Brain microvascular endothelial cell (primary cell): ENCODE measurements at regions not wholly inside any gene's neighbourhood (a gene's known extent, or its start where the extent isn't known, plus 50 kb on each side); places are given as distances from the start of the nearest gene placed in this dataset.
A peak's percentile ranks its signal among the peaks of the same experiment; 100 is the strongest.

ENCODE experiments used
- DNase-seq: peaks from one replicate; pipeline ENCODE4 v3.0.0-alpha.2; 2020
- H3K27ac ChIP-seq: fragments of 250-450 bp; sonication (Bioruptor Pico); 2 replicates; pipeline ENCODE4 v1.5.1; 2020; ENCODE audit warnings: mild to moderate bottlenecking, moderate library complexity
- H3K27me3 ChIP-seq: fragments of 250-450 bp; sonication (Bioruptor Pico); replicated peaks from 2 replicates; pipeline ENCODE4 v1.5.1; 2020; ENCODE audit warnings: mild to moderate bottlenecking
- H3K36me3 ChIP-seq: fragments of 250-450 bp; sonication (Bioruptor Pico); replicated peaks from 2 replicates; pipeline ENCODE4 v1.5.1; 2020; ENCODE audit warnings: mild to moderate bottlenecking
- H3K4me3 ChIP-seq: 2 replicates; pipeline ENCODE4 v1.5.1; 2011; ENCODE audit warnings: low read depth, mild to moderate bottlenecking, control low read depth, low read length, moderate library complexity
- CTCF ChIP-seq: IDR thresholded peaks from 2 replicates; pipeline ENCODE4 v1.5.1; 2011; ENCODE audit warnings: low read depth, mild to moderate bottlenecking, moderate library complexity, low read length, control low read depth, inconsistent platforms; ENCODE audit errors: missing control alignments
- in situ Hi-C: cut with HindIII; loops from 2 replicates; pipeline ENCODE4 v1.10.0; 2017; ENCODE audit warnings: low sequenced_read_pairs, low pct_ligation_motif_present

- Histone ChIP-seq H3K27me3 (peaks cover 16% of the 10 kb centered on the region), H3K27ac (no peak overlapping the region), H3K4me3 (no peak overlapping the region), H3K36me3 (no peaks in the 10 kb centered on the region)
- TF ChIP-seq CTCF: no peak
- in situ Hi-C loops: no loop called here
- DNase-seq: no peak
These were observed 104.5 kb upstream of the RCN1 start for GRCh38 chr11:31986201-31986889.

GRCh38 chr11:31981457-31981856, 109.4 kb upstream of the RCN1 start:
- no peak for DNase-seq
- H3K27me3 ChIP-seq: peaks cover 2% of the 10 kb centered on the region
- in situ Hi-C loops: no loop called here
- H3K4me3 ChIP-seq: no peak overlapping the region
- H3K27ac ChIP-seq: no peak overlapping the region
- TF ChIP-seq CTCF: no peak
- no peaks in the 10 kb centered on the region for H3K36me3 ChIP-seq

- in situ Hi-C loops: no loop called here
- no peaks in the 10 kb centered on the region for H3K27me3 ChIP-seq
- TF ChIP-seq CTCF: no peak
- no peak overlapping the region for H3K27ac ChIP-seq
- no peaks in the 10 kb centered on the region for H3K36me3 ChIP-seq
- no peak for DNase-seq
- H3K4me3 ChIP-seq: no peak overlapping the region
These were observed 113.5 kb upstream of the RCN1 start for GRCh38 chr11:31977343-31977742.

GRCh38 chr11:31974366-31975136, 116.3 kb upstream of the RCN1 start:
- in situ Hi-C loops: no loop called here
- H3K27ac ChIP-seq: no peak overlapping the region
- DNase-seq: peak; percentile 70
- no peaks in the 10 kb centered on the region for H3K27me3 ChIP-seq
- H3K36me3 ChIP-seq: no peaks in the 10 kb centered on the region
- H3K4me3 ChIP-seq: no peak overlapping the region
- no peak for TF ChIP-seq CTCF

- Histone ChIP-seq H3K27ac (no peak overlapping the region), H3K27me3 (no peaks in the 10 kb centered on the region), H3K36me3 (no peaks in the 10 kb centered on the region), H3K4me3 (no peak overlapping the region)
- in situ Hi-C loops: no loop called here
- no peak for DNase-seq
- no peak for TF ChIP-seq CTCF
These were observed 117.7 kb upstream of the RCN1 start for GRCh38 chr11:31973172-31973571.

GRCh38 chr11:31972623-31973022, 118.3 kb upstream of the RCN1 start:
- in situ Hi-C loops: no loop called here
- Histone ChIP-seq H3K27ac (no peak overlapping the region), H3K4me3 (no peak overlapping the region), H3K27me3 (no peaks in the 10 kb centered on the region), H3K36me3 (no peaks in the 10 kb centered on the region)
- DNase-seq: no peak
- no peak for TF ChIP-seq CTCF
